ENCODE measurements at regions not wholly inside any gene's neighbourhood (a gene's known extent, or its start where the extent isn't known, plus 50 kb on each side); places are given as distances from the start of the nearest gene placed in this dataset.

GRCh38 chr1:191696354-191696753 lies 461.9 kb upstream of the RGS18 start:
- Histone ChIP-seq H3K4me2 (ENCODE audit: control insufficient read depth, insufficient read depth) (no peak overlapping the region), H3K36me3 (ENCODE audit: control insufficient read depth in 2 of 2, insufficient read depth in 2 of 2, low read length in 1 of 2) (no peaks in the 10 kb centered on the region), H3K4me3 (no peak overlapping the region), H3K27ac (ENCODE audit: control insufficient read depth, insufficient read depth) (no peak overlapping the region), H4K20me1 (ENCODE audit: control insufficient read depth, insufficient read depth) (no peaks in the 10 kb centered on the region), H3K9ac (ENCODE audit: control insufficient read depth, insufficient read depth, low read length) (no peak overlapping the region), H3K4me1 (ENCODE audit: control insufficient read depth, insufficient read depth, low read length) (no peaks in the 10 kb centered on the region), H3K79me2 (ENCODE audit: control insufficient read depth, insufficient read depth, low read length) (no peaks in the 10 kb centered on the region), H2AFZ (ENCODE audit: control insufficient read depth, low read depth, low read length) (peak overlapping the region; percentile 34; the same call in 1 of the 2 replicates), H3K9me3 (replicated peaks; ENCODE audit: control insufficient read depth, insufficient read depth, low read length) (no peaks in the 10 kb centered on the region), H3K27me3 (replicated peaks in 1 of 2; ENCODE audit: control insufficient read depth in 2 of 2, insufficient read depth in 2 of 2, low read length in 1 of 2) (no peaks in the 10 kb centered on the region)
- CTCF ChIA-PET = no interaction called here
- FAIRE-seq = no peak
- BruUV-seq (replicated peaks) = no TSS peak
- 51% methylated on average over 3 of the region's 3 CpGs for WGBS (ENCODE audit: insufficient coverage, insufficient replicate concordance, low lambda C conversion rate, missing lambda C conversion rate)
- SMC1A ChIA-PET (ENCODE audit: uncharacterized antibody, unreplicated experiment) = no interaction called here
- RAD21 ChIA-PET (ENCODE audit: unreplicated experiment) = interaction anchor here (0.5 kb wide), 1 partner anchor 50 kb away, joined by 3 read pairs; no protein-coding TSS in a partner anchor
- in situ Hi-C loops (cut with MboI) = no loop called here
- no peak for ATAC-seq
- intact Hi-C loops (cut with micrococcal nuclease; ENCODE audit: unreplicated experiment) = no loop called here
- no peak for TF ChIP-seq FOXK2 (IDR thresholded peaks at IDR 0.05)
- no peak for TF ChIP-seq EP300 (IDR thresholded peaks at IDR 0.05; ENCODE audit: borderline replicate concordance in 1 of 2, control insufficient read depth in 1 of 2, low read depth in 2 of 2, low read length in 2 of 2)
- TF ChIP-seq MXI1 (IDR thresholded peaks at IDR 0.05; ENCODE audit: low read depth, low read length) = no peak
- TF ChIP-seq ZBTB40 (IDR thresholded peaks at IDR 0.05; ENCODE audit: borderline replicate concordance) = no peak
- TF ChIP-seq CUX1 (IDR thresholded peaks at IDR 0.05; ENCODE audit: insufficient replicate concordance, low read depth, low read length) = no peak
- TF ChIP-seq SMARCA5 (IDR thresholded peaks at IDR 0.05) = no peak
- POLR2A ChIA-PET = no interaction called here
- DNase-seq (ENCODE audit: low read depth, low spot score) = no peak

All from GM12878 (cell line).